Lower leg skin (tissue), 3 donors: ENCODE measurements at regions not wholly inside any gene's neighbourhood (a gene's known extent, or its start where the extent isn't known, plus 50 kb on each side); places are given as distances from the start of the nearest gene placed in this dataset.

Source experiments
- CTCF ChIP-seq, 3 donors: fragments of 450-650 bp; IDR thresholded peaks; one replicate each; pipeline ENCODE4 v1.5.1; 2016; ENCODE audit warnings: antibody characterized with exemption in 3 of 3, mild to moderate bottlenecking in 3 of 3, moderate library complexity in 2 of 3
- POLR2A ChIP-seq, 2 donors: fragments of 450-650 bp; IDR thresholded peaks; one replicate each; pipeline ENCODE4 v1.6.1; 2016 to 2017; ENCODE audit warnings: antibody characterized with exemption in 2 of 2, mild to moderate bottlenecking in 1 of 2, moderate library complexity in 1 of 2

- TF ChIP-seq CTCF (IDR thresholded peaks at IDR 0.05) = no peak
- TF ChIP-seq POLR2A (IDR thresholded peaks at IDR 0.05) = no peak
Observed at GRCh38 chr21:34299168-34299539, 64.7 kb upstream of the KCNE2 start.
